ENCODE measurements at regions not wholly inside any gene's neighbourhood (a gene's known extent, or its start where the extent isn't known, plus 50 kb on each side); places are given as distances from the start of the nearest gene placed in this dataset.

- Histone ChIP-seq H3K4me1 (ENCODE audit: insufficient read depth, low read length) (no peaks in the 10 kb centered on the region), H2AFZ (ENCODE audit: low read length) (no peak overlapping the region), H3K79me2 (ENCODE audit: insufficient read depth, low read length) (no peaks in the 10 kb centered on the region), H3K9me3 (ENCODE audit: low read length) (no peaks in the 10 kb centered on the region), H3K4me3 (replicated peaks in 1 of 3; ENCODE audit: insufficient read depth in 1 of 3, low read depth in 2 of 3, low read length in 3 of 3) (no peak overlapping the region), H3K27ac (ENCODE audit: extremely low read length, insufficient read depth, low read length) (no peak overlapping the region), H3K9ac (ENCODE audit: insufficient read depth, low read depth, low read length) (no peak overlapping the region), H3K4me2 (ENCODE audit: low read depth, low read length) (no peak overlapping the region), H3K36me3 (replicated peaks in 1 of 2; ENCODE audit: control insufficient read depth in 1 of 2, insufficient read depth in 2 of 2, low read length in 2 of 2) (no peaks in the 10 kb centered on the region), H4K20me1 (ENCODE audit: insufficient read depth, low read length) (no peaks in the 10 kb centered on the region), H3K27me3 (ENCODE audit: control insufficient read depth in 1 of 2, insufficient read depth in 2 of 2, low read length in 2 of 2) (no peaks in the 10 kb centered on the region)
- no TSS peak for BruUV-seq (replicated peaks)
- peak; percentile 47 to 51 for TF ChIP-seq MAFK (conservative IDR thresholded peaks at IDR 0.05 in 1 of 2, IDR thresholded peaks at IDR 0.05 in 1 of 2; ENCODE audit: low read length in 2 of 2)
- peak; percentile 75 for TF ChIP-seq NFE2L2 (IDR thresholded peaks at IDR 0.05; ENCODE audit: low read length)
- no peak for TF ChIP-seq EEA1 (CRISPR knock-in tag; IDR thresholded peaks at IDR 0.05; ENCODE audit: borderline replicate concordance)
- intact Hi-C loops (cut with micrococcal nuclease; ENCODE audit: unreplicated experiment) = no loop called here
- 10% methylated on average over 3 of the region's 3 CpGs for WGBS (ENCODE audit: low lambda C conversion rate)
- ATAC-seq (no peak), DNase-seq (ENCODE audit: low spot score) (no peak), FAIRE-seq (no peak)
- CTCF ChIA-PET (ENCODE audit: low intra/inter-chr PET ratio, low total read pairs) = no interaction called here
- POLR2A ChIA-PET = no interaction called here
- in situ Hi-C loops (cut with HindIII; ENCODE audit: extremely low pct_ligation_motif_present, low pct_unique_long_range_greater_than_20kb) = no loop called here
Observed at GRCh38 chr7:97512441-97513207, 219.3 kb upstream of the TAC1 start.

DNA sequence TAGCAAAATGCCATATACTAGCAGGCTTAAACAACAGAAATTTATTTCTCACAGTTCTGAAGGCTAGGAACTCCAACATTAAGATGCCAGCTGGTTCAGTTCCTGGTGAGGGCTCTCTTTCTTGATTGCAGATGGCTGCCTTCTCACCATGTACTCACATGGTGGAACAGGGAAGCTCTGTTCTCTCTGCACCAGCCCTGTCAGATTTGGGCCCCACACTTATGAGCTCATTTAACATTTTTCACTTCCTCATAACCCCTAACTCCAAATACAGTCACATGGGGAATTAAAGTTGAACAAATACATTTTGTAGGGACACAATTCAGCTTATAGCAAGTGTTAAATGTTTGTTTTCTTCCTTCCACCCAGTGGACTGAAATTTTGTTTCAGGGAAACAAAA, 218.6 kb upstream of the TAC1 start:
- Histone ChIP-seq H3K4me1 (ENCODE audit: insufficient read depth, low read length) (no peaks in the 10 kb centered on the region), H3K9ac (ENCODE audit: insufficient read depth, low read depth, low read length) (no peak overlapping the region), H3K27ac (ENCODE audit: extremely low read length, insufficient read depth, low read length) (no peak overlapping the region), H3K79me2 (ENCODE audit: insufficient read depth, low read length) (no peaks in the 10 kb centered on the region), H4K20me1 (ENCODE audit: insufficient read depth, low read length) (no peaks in the 10 kb centered on the region), H3K4me2 (ENCODE audit: low read depth, low read length) (no peak overlapping the region), H3K9me3 (ENCODE audit: low read length) (no peaks in the 10 kb centered on the region), H2AFZ (ENCODE audit: low read length) (no peak overlapping the region), H3K27me3 (ENCODE audit: control insufficient read depth in 1 of 2, insufficient read depth in 2 of 2, low read length in 2 of 2) (no peaks in the 10 kb centered on the region), H3K4me3 (replicated peaks in 1 of 3; ENCODE audit: insufficient read depth in 1 of 3, low read depth in 2 of 3, low read length in 3 of 3) (no peak overlapping the region), H3K36me3 (replicated peaks in 1 of 2; ENCODE audit: control insufficient read depth in 1 of 2, insufficient read depth in 2 of 2, low read length in 2 of 2) (no peaks in the 10 kb centered on the region)
- in situ Hi-C loops (cut with HindIII; ENCODE audit: extremely low pct_ligation_motif_present, low pct_unique_long_range_greater_than_20kb) = no loop called here
- no peak for ATAC-seq
- ChIA-PET POLR2A (no interaction called here), CTCF (ENCODE audit: low intra/inter-chr PET ratio, low total read pairs) (no interaction called here)
- TF ChIP-seq MTF1 (CRISPR knock-in tag; IDR thresholded peaks at IDR 0.05) = no peak
- TF ChIP-seq, protein P1, sequence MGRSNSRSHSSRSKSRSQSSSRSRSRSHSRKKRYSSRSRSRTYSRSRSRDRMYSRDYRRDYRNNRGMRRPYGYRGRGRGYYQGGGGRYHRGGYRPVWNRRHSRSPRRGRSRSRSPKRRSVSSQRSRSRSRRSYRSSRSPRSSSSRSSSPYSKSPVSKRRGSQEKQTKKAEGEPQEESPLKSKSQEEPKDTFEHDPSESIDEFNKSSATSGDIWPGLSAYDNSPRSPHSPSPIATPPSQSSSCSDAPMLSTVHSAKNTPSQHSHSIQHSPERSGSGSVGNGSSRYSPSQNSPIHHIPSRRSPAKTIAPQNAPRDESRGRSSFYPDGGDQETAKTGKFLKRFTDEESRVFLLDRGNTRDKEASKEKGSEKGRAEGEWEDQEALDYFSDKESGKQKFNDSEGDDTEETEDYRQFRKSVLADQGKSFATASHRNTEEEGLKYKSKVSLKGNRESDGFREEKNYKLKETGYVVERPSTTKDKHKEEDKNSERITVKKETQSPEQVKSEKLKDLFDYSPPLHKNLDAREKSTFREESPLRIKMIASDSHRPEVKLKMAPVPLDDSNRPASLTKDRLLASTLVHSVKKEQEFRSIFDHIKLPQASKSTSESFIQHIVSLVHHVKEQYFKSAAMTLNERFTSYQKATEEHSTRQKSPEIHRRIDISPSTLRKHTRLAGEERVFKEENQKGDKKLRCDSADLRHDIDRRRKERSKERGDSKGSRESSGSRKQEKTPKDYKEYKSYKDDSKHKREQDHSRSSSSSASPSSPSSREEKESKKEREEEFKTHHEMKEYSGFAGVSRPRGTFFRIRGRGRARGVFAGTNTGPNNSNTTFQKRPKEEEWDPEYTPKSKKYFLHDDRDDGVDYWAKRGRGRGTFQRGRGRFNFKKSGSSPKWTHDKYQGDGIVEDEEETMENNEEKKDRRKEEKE (IDR thresholded peaks at IDR 0.05) = no peak
- intact Hi-C loops (cut with micrococcal nuclease; ENCODE audit: unreplicated experiment) = no loop called here
- FAIRE-seq = no peak
- BruUV-seq (replicated peaks) = no TSS peak
- DNase-seq (ENCODE audit: low spot score) = no peak

Measured in HepG2 (cell line).